GM13977 (cell line): ENCODE measurements at regions not wholly inside any gene's neighbourhood (a gene's known extent, or its start where the extent isn't known, plus 50 kb on each side); places are given as distances from the start of the nearest gene placed in this dataset.

Experiments used
- DNase-seq: peaks from one replicate; pipeline ENCODE4 v3.0.0; 2012; ENCODE audit warnings: low spot score
- in situ Hi-C: fragments of 300-500 bp; cut with MboI; formaldehyde crosslinking; loops from one replicate; pipeline ENCODE4 v1.12.0; 2022; ENCODE audit warnings: low sequenced_read_pairs, low pct_unique_long_range_greater_than_20kb, mixed read lengths, inconsistent platforms; ENCODE audit not compliant: unreplicated experiment
- TF ChIP-seq, protein P1 (sequence below): IDR thresholded peaks from 2 replicates; pipeline ENCODE4 v1.5.1; 2012; ENCODE audit warnings: mild to moderate bottlenecking, control low read depth; ENCODE audit not compliant: insufficient read depth; ENCODE audit errors: extremely low read depth, missing control alignments

DNA sequence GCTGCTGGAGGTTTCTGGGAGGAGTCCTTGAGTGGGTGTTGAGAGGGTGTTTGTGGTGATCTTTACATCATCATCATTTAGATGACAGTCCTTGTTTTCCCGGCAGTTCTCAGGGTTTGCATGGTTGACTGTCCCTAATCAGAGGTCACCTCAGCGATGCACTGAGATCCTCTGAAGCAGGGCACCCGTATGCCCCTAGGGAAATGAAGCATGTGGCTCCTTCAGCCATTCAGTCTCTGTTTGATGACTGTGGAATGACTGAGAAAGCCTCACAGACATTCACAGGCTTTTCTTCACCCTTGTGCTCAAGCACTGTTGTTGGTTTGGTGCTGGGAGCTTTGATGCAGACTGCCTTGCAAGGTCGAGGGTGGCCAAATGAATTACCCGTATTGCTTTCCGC is 474.7 kb downstream of the SPRY1 start:
- in situ Hi-C loops, result no loop called here
- TF ChIP-seq, protein P1, sequence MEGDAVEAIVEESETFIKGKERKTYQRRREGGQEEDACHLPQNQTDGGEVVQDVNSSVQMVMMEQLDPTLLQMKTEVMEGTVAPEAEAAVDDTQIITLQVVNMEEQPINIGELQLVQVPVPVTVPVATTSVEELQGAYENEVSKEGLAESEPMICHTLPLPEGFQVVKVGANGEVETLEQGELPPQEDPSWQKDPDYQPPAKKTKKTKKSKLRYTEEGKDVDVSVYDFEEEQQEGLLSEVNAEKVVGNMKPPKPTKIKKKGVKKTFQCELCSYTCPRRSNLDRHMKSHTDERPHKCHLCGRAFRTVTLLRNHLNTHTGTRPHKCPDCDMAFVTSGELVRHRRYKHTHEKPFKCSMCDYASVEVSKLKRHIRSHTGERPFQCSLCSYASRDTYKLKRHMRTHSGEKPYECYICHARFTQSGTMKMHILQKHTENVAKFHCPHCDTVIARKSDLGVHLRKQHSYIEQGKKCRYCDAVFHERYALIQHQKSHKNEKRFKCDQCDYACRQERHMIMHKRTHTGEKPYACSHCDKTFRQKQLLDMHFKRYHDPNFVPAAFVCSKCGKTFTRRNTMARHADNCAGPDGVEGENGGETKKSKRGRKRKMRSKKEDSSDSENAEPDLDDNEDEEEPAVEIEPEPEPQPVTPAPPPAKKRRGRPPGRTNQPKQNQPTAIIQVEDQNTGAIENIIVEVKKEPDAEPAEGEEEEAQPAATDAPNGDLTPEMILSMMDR, result no peak
- DNase-seq, result no peak

DNA sequence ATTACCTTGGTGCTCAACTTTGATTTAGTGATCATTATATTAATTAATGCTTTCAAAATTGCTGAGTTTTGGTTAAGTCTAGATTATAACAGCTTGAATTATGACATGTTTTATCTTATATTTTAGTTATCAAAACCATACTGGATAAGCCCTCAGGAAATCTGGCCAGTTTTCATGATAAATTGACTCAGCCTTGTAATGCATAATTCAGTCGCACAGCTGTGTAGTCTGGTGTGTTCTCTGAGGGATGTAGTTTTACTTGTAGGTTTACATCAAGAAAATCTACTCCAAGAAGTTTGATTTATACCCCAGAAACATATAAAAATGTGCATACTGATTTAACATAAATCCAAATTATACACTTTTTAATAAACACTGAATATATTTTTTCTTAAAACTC is 477.5 kb downstream of the SPRY1 start:
- TF ChIP-seq, protein P1, result no peak
- DNase-seq, result no peak
- in situ Hi-C loops, result no loop called here

DNA sequence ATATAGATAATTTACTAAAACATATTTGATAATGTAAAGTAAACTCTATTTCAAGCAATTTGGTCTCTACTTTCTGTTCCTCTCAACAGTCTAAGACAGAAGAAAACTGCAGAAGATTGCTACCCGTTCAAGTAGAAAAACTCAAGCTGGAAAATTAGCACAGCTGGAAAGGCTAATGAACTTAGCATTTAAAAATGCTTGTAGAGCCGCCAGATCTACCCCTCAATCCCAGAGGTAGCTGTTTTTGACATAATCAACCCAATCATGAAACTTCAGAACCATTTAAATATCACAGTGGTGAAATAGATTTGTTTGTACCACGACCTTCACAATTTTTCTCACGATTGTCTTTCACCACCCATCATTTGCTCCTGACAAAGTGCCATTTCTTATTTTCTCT is 479.5 kb downstream of the SPRY1 start:
- in situ Hi-C loops, result no loop called here
- DNase-seq, result no peak
- TF ChIP-seq, protein P1, result no peak

DNA sequence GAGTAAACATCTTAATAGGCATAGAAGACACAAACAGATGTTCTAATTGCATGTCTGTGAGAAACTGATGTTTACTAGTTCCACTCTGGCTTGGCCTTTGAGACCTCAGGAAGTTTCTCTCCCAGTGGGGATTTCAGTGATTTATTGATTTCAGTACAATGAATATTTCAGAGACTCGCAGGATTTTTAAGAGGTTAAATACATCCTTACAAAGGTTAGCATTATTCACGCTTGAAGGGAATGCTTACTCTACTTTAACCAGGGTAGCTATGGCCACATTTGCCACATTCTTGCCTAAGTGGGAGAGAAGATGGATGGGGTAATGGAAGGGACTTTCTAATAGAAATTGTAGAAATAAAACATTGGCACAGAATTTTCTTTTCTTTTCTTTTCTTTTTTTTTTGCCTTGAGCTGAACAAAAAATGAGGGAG is 480.1 kb downstream of the SPRY1 start:
- in situ Hi-C loops, result no loop called here
- DNase-seq, result no peak
- TF ChIP-seq, protein P1, result no peak

DNA sequence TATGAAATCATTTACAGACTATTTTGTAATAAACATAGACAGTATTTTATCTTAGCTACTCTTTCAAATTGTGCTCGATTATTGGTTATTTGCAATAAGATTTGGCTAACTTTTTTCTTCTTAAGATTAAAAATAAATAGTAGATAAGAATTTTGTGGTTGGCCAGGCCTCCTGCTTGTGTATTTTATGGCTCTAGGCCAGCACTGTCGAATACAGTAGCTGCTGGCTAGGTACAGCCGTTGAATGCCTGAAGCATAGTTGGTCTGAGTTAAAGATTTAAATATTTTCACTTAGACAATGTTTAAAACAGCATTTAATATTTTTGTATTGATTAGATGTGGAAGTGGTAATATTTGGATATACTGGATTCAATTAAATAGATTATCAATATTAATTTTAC is 481.0 kb downstream of the SPRY1 start:
- in situ Hi-C loops, result no loop called here
- DNase-seq, result no peak

DNA sequence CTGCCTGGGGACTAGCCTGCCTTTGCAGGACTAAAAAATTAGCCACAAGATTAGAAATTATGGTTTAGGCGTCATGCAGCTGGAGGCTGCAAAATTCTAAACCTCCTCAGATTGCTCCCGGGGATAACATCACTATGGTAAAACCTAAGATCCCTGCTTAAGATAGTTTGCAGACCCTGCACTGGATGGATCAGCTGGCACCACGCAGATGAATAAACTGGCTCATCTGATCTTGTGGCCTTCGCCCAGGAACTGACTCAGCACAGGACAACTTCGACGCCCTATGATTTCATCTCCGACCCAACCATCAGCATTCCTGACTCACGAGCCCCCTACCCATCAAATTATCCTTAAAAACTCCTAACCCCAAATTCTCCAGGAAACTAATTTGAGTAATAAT is 482.4 kb downstream of the SPRY1 start:
- TF ChIP-seq, protein P1, result no peak
- DNase-seq, result no peak
- in situ Hi-C loops, result no loop called here

More for the DNA sequence above, 481.0 kb downstream of the SPRY1 start:
- TF ChIP-seq, protein P1, result no peak

DNA sequence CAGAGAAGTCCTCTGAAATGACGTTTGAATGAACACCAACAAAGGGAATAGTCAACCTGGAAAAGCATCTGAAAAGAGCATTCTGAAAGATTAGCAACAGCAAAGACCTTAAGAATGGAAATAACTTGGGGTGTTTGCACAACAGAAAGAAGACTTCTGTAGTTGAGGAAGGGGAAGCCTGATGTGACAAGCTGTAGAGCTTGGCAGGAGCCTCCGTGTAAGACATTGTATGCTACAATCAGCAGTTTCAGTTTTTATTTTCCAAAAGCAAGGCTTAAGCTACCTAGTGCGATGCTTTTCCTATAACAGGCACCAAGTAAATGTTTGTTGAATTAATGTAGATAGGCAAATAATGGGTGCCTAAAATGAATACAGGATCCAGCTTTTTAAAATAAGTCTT is 484.0 kb downstream of the SPRY1 start:
- DNase-seq, result no peak
- TF ChIP-seq, protein P1, result no peak
- in situ Hi-C loops, result no loop called here
